Suprapubic skin (tissue), 4 donors: ENCODE measurements at regions not wholly inside any gene's neighbourhood (a gene's known extent, or its start where the extent isn't known, plus 50 kb on each side); places are given as distances from the start of the nearest gene placed in this dataset.

Source experiments
- DNase-seq, 2 donors: peaks; one replicate each; pipeline ENCODE4 v3.0.0-alpha.2; 2019; ENCODE audit warnings: low spot score in 2 of 2
- H3K27ac ChIP-seq: fragments of 200-600 bp; sonication (generic); one replicate; pipeline ENCODE4 v1.5.1; 2019
- H3K27me3 ChIP-seq: fragments of 200-600 bp; sonication (generic); one replicate; pipeline ENCODE4 v1.5.1; 2019
- H3K36me3 ChIP-seq: fragments of 200-600 bp; sonication (generic); one replicate; pipeline ENCODE4 v1.5.1; 2019
- H3K4me1 ChIP-seq: fragments of 200-600 bp; sonication (generic); one replicate; pipeline ENCODE4 v1.5.1; 2019
- H3K4me3 ChIP-seq: fragments of 200-600 bp; sonication (generic); one replicate; pipeline ENCODE4 v1.5.1; 2019; ENCODE audit warnings: mild to moderate bottlenecking
- H3K9me3 ChIP-seq: fragments of 200-600 bp; sonication (generic); one replicate; pipeline ENCODE4 v1.5.1; 2019
- CTCF ChIP-seq, 2 donors: fragments of 200-600 bp in 1 of 2; fragments of 450-650 bp in 1 of 2; sonication (generic) in 1 of 2; IDR thresholded peaks; one replicate each; pipeline ENCODE4 v1.5.1; 2016 to 2019; ENCODE audit warnings: antibody characterized with exemption in 2 of 2, mild to moderate bottlenecking in 1 of 2, moderate library complexity in 1 of 2
- EP300 ChIP-seq: sonication (generic); formaldehyde crosslinking; IDR thresholded peaks from one replicate; pipeline ENCODE4 v1.6.1; 2017; ENCODE audit warnings: antibody characterized with exemption
- POLR2A ChIP-seq, 2 donors: fragments of 450-650 bp; IDR thresholded peaks; one replicate each; pipeline ENCODE4 v1.6.1; 2017; ENCODE audit warnings: antibody characterized with exemption in 2 of 2, mild to moderate bottlenecking in 2 of 2, moderate library complexity in 2 of 2
- POLR2AphosphoS5 ChIP-seq, 3 donors: sonication (generic); formaldehyde crosslinking; IDR thresholded peaks; one replicate each; pipeline ENCODE4 v1.6.1; 2017; ENCODE audit warnings: antibody characterized with exemption in 3 of 3
- WGBS: methylation state at CpG from one replicate; pipeline ENCODE4 v1.1.5; 2018; 5-methylcytosine and 5-hydroxymethylcytosine counted together

- TF ChIP-seq EP300 (no peak), POLR2AphosphoS5 (IDR thresholded peaks at IDR 0.05) (no peak), POLR2A (IDR thresholded peaks at IDR 0.05) (no peak), CTCF (IDR thresholded peaks at IDR 0.05) (no peak)
- 57% methylated on average over 2 of the region's 2 CpGs for WGBS
- Histone ChIP-seq H3K9me3 (peaks cover 1% of the 10 kb centered on the region), H3K27me3 (no peaks in the 10 kb centered on the region), H3K4me3 (no peak overlapping the region), H3K27ac (no peak overlapping the region), H3K4me1 (no peaks in the 10 kb centered on the region), H3K36me3 (no peaks in the 10 kb centered on the region)
- DNase-seq = no peak
These were observed 437.0 kb downstream of the TMEM232 start for GRCh38 chr5:110289512-110289810.

GRCh38 chr5:110290542-110290941 is 435.9 kb downstream of the TMEM232 start:
- H3K4me3 ChIP-seq = no peak overlapping the region
- no peak overlapping the region for H3K27ac ChIP-seq
- WGBS = 68% methylated on average over 1 of the region's 1 CpG
- no peak for DNase-seq
- no peaks in the 10 kb centered on the region for H3K9me3 ChIP-seq
- no peaks in the 10 kb centered on the region for H3K27me3 ChIP-seq
- no peaks in the 10 kb centered on the region for H3K36me3 ChIP-seq
- no peak for TF ChIP-seq EP300
- TF ChIP-seq POLR2A (IDR thresholded peaks at IDR 0.05) = no peak
- TF ChIP-seq POLR2AphosphoS5 (IDR thresholded peaks at IDR 0.05) = no peak
- no peak for TF ChIP-seq CTCF (IDR thresholded peaks at IDR 0.05)
- no peaks in the 10 kb centered on the region for H3K4me1 ChIP-seq

- no peaks in the 10 kb centered on the region for H3K36me3 ChIP-seq
- H3K27me3 ChIP-seq = no peaks in the 10 kb centered on the region
- H3K9me3 ChIP-seq = no peaks in the 10 kb centered on the region
- H3K27ac ChIP-seq = no peak overlapping the region
- no peaks in the 10 kb centered on the region for H3K4me1 ChIP-seq
- DNase-seq = no peak
- TF ChIP-seq POLR2A (IDR thresholded peaks at IDR 0.05) = no peak
- no peak for TF ChIP-seq EP300
- H3K4me3 ChIP-seq = no peak overlapping the region
- WGBS = 87% methylated on average over 3 of the region's 3 CpGs
These were observed 432.2 kb downstream of the TMEM232 start for GRCh38 chr5:110294281-110294680.

GRCh38 chr5:110297152-110297670 is 429.3 kb downstream of the TMEM232 start:
- H3K36me3 ChIP-seq = no peaks in the 10 kb centered on the region
- TF ChIP-seq POLR2AphosphoS5 (IDR thresholded peaks at IDR 0.05) (no peak), CTCF (IDR thresholded peaks at IDR 0.05) (no peak), EP300 (no peak), POLR2A (IDR thresholded peaks at IDR 0.05) (no peak)
- H3K27me3 ChIP-seq = no peaks in the 10 kb centered on the region
- H3K27ac ChIP-seq = no peak overlapping the region
- whole genome bisulfite sequencing = 30% methylated on average over 3 of the region's 3 CpGs
- no peak overlapping the region for H3K4me3 ChIP-seq
- no peaks in the 10 kb centered on the region for H3K9me3 ChIP-seq
- H3K4me1 ChIP-seq = no peaks in the 10 kb centered on the region
- no peak for DNase-seq

- Histone ChIP-seq H3K9me3 (no peaks in the 10 kb centered on the region), H3K36me3 (no peaks in the 10 kb centered on the region), H3K4me1 (no peaks in the 10 kb centered on the region), H3K4me3 (no peak overlapping the region), H3K27me3 (no peaks in the 10 kb centered on the region), H3K27ac (no peak overlapping the region)
- 94% methylated on average over 1 of the region's 1 CpG for WGBS
- DNase-seq = no peak
- TF ChIP-seq POLR2AphosphoS5 (IDR thresholded peaks at IDR 0.05) = no peak
- no peak for TF ChIP-seq EP300
- TF ChIP-seq POLR2A (IDR thresholded peaks at IDR 0.05) = no peak
- no peak for TF ChIP-seq CTCF (IDR thresholded peaks at IDR 0.05)
These were observed 422.3 kb downstream of the TMEM232 start for GRCh38 chr5:110304176-110304575.

- Histone ChIP-seq H3K4me1 (no peaks in the 10 kb centered on the region), H3K27me3 (no peaks in the 10 kb centered on the region), H3K4me3 (no peak overlapping the region), H3K27ac (no peak overlapping the region), H3K36me3 (no peaks in the 10 kb centered on the region), H3K9me3 (no peaks in the 10 kb centered on the region)
- no peak for DNase-seq
- 80% methylated on average over 2 of the region's 2 CpGs for WGBS
- TF ChIP-seq POLR2AphosphoS5 (IDR thresholded peaks at IDR 0.05) = no peak
- TF ChIP-seq POLR2A (IDR thresholded peaks at IDR 0.05) = no peak
- no peak for TF ChIP-seq CTCF (IDR thresholded peaks at IDR 0.05)
- no peak for TF ChIP-seq EP300
These were observed 419.8 kb downstream of the TMEM232 start for GRCh38 chr5:110306650-110307049.
